ENCODE measurements at regions not wholly inside any gene's neighbourhood (a gene's known extent, or its start where the extent isn't known, plus 50 kb on each side); places are given as distances from the start of the nearest gene placed in this dataset.

DNA sequence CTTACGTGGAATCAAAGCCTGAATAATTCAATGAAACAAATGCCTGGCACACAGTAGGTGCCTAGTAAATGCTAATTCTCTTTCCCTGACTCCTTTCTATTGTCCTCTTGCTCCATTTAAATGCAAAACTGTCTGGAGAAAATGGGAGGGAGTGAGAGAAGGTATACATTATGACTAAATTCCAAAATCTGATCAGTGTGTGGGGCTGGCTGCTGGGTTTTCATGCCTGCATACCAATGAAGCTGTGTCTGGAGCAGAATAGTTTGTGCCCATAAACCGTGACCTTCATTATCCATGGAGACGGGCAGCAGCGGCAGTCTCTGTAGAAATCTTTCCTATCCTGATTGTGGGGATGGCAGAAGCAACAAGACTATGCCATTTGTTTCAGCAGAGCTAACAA, 223.4 kb upstream of the ZBED5 start:
- H3K36me3 ChIP-seq (replicated peaks; ENCODE audit: insufficient read depth, low read depth), result no peaks in the 10 kb centered on the region
- H3K9me3 ChIP-seq (ENCODE audit: low read depth), result no peaks in the 10 kb centered on the region
- no peak overlapping the region for H3K27ac ChIP-seq
- no peaks in the 10 kb centered on the region for H3K79me2 ChIP-seq
- TF ChIP-seq, protein P1, sequence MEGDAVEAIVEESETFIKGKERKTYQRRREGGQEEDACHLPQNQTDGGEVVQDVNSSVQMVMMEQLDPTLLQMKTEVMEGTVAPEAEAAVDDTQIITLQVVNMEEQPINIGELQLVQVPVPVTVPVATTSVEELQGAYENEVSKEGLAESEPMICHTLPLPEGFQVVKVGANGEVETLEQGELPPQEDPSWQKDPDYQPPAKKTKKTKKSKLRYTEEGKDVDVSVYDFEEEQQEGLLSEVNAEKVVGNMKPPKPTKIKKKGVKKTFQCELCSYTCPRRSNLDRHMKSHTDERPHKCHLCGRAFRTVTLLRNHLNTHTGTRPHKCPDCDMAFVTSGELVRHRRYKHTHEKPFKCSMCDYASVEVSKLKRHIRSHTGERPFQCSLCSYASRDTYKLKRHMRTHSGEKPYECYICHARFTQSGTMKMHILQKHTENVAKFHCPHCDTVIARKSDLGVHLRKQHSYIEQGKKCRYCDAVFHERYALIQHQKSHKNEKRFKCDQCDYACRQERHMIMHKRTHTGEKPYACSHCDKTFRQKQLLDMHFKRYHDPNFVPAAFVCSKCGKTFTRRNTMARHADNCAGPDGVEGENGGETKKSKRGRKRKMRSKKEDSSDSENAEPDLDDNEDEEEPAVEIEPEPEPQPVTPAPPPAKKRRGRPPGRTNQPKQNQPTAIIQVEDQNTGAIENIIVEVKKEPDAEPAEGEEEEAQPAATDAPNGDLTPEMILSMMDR (IDR thresholded peaks at IDR 0.05; ENCODE audit: poor library complexity), result no peak
- TF ChIP-seq EZH2 (IDR thresholded peaks at IDR 0.05; ENCODE audit: borderline replicate concordance) (no peak), EZH2phosphoT487 (IDR thresholded peaks at IDR 0.05; ENCODE audit: low read depth, severe bottlenecking, unreplicated experiment) (no peak)
- no peak overlapping the region for H3K4me2 ChIP-seq
- WGBS (ENCODE audit: low lambda C conversion rate, missing lambda C conversion rate), result 75% methylated on average over 4 of the region's 4 CpGs
- no peak overlapping the region for H2AFZ ChIP-seq
- peaks cover 7% of the 10 kb centered on the region for H3K4me1 ChIP-seq (ENCODE audit: insufficient read depth)
- no peak for DNase-seq (ENCODE audit: low spot score)
- no peaks in the 10 kb centered on the region for H3K9me2 ChIP-seq (replicated peaks; ENCODE audit: insufficient read depth)
- H4K20me1 ChIP-seq (ENCODE audit: insufficient read depth, poor library complexity, severe bottlenecking), result no peaks in the 10 kb centered on the region
- H3K27me3 ChIP-seq, result no peaks in the 10 kb centered on the region
- no peak overlapping the region for H3K4me3 ChIP-seq

DNA sequence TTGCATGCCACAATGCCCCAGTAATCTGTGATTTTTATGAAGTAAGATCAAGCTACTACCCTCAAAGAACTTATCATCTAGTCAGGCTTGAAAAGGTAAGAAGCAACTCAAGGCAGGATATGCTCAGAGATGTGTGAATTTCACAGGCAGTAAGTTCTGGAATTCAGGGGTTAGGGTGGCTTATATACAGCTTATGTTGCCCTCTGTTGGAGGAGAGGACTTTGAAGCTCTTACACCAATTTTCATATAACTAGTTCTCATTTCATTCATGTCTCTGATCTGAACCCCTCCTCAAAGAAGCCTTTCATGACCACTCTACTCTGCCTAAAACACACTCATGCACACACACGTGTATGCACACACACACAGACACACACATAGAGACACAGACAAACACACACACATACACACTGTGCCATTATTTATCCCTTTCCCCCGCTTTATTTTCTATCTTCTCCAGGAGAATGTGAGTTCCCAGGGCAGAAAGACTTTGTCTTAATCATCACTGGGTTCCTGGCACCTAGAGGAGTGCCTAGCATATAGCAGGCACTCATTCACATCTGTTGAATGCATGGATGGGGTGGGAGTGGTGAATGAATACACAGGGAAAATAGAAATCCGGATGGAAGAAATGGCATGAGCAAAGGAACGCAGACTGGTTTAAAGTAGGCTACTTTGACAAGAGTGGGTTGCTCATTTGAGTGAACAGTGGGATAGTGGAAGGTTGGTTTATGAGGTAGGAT, 220.7 kb upstream of the ZBED5 start:
- no peaks in the 10 kb centered on the region for H3K79me2 ChIP-seq
- H4K20me1 ChIP-seq (ENCODE audit: insufficient read depth, poor library complexity, severe bottlenecking), result no peaks in the 10 kb centered on the region
- H2AFZ ChIP-seq, result no peak overlapping the region
- H3K9me2 ChIP-seq (replicated peaks; ENCODE audit: insufficient read depth), result no peaks in the 10 kb centered on the region
- TF ChIP-seq, protein P1 (IDR thresholded peaks at IDR 0.05; ENCODE audit: poor library complexity), result no peak
- TF ChIP-seq EZH2phosphoT487 (IDR thresholded peaks at IDR 0.05; ENCODE audit: low read depth, severe bottlenecking, unreplicated experiment) (no peak), EZH2 (IDR thresholded peaks at IDR 0.05; ENCODE audit: borderline replicate concordance) (no peak)
- H3K27ac ChIP-seq, result no peak overlapping the region
- H3K27me3 ChIP-seq, result no peaks in the 10 kb centered on the region
- DNase-seq (ENCODE audit: low spot score), result no peak
- H3K36me3 ChIP-seq (replicated peaks; ENCODE audit: insufficient read depth, low read depth), result no peaks in the 10 kb centered on the region
- 95% methylated on average over 4 of the region's 4 CpGs for WGBS (ENCODE audit: low lambda C conversion rate, missing lambda C conversion rate)
- H3K9me3 ChIP-seq (ENCODE audit: low read depth), result no peaks in the 10 kb centered on the region
- H3K4me2 ChIP-seq, result no peak overlapping the region
- no peak overlapping the region for H3K4me3 ChIP-seq
- peaks cover 13% of the 10 kb centered on the region for H3K4me1 ChIP-seq (ENCODE audit: insufficient read depth)

DNA sequence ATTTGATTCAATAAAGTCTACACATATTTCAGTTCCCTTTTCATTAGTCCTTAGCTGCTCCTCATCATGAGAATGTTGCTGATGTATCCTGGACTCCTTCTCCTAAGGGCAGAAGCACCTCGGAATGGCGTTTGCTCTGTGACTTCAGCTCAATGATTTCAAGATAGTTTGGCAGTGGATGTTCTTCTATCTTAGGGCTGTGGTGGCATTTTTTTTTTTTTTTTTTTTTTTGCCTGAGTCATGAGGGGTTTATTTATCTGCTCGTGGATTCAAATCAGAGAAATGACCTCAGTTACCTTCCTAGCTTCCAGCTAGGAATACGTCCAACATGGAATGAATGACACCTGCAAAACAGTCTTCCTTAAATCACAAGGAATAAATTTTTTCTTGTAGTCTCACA, 220.0 kb upstream of the ZBED5 start:
- Histone ChIP-seq H3K9me2 (replicated peaks; ENCODE audit: insufficient read depth) (no peaks in the 10 kb centered on the region), H3K9me3 (ENCODE audit: low read depth) (no peaks in the 10 kb centered on the region), H3K27ac (no peak overlapping the region), H2AFZ (no peak overlapping the region), H3K4me1 (ENCODE audit: insufficient read depth) (peaks cover 13% of the 10 kb centered on the region), H4K20me1 (ENCODE audit: insufficient read depth, poor library complexity, severe bottlenecking) (no peaks in the 10 kb centered on the region), H3K36me3 (replicated peaks; ENCODE audit: insufficient read depth, low read depth) (no peaks in the 10 kb centered on the region), H3K4me2 (no peak overlapping the region), H3K4me3 (no peak overlapping the region), H3K27me3 (no peaks in the 10 kb centered on the region), H3K79me2 (no peaks in the 10 kb centered on the region)
- 79% methylated on average over 4 of the region's 4 CpGs for WGBS (ENCODE audit: low lambda C conversion rate, missing lambda C conversion rate)
- no peak for DNase-seq (ENCODE audit: low spot score)
- TF ChIP-seq, protein P1 (IDR thresholded peaks at IDR 0.05; ENCODE audit: poor library complexity), result no peak
- TF ChIP-seq EZH2phosphoT487 (IDR thresholded peaks at IDR 0.05; ENCODE audit: low read depth, severe bottlenecking, unreplicated experiment) (no peak), EZH2 (IDR thresholded peaks at IDR 0.05; ENCODE audit: borderline replicate concordance) (no peak)

Data from hepatocyte (in vitro differentiated cells).